GM23338 (cell line): ENCODE measurements at regions not wholly inside any gene's neighbourhood (a gene's known extent, or its start where the extent isn't known, plus 50 kb on each side); places are given as distances from the start of the nearest gene placed in this dataset.
A peak's percentile ranks its signal among the peaks of the same experiment; 100 is the strongest.
"Not testable (repeated sequence)": the region's sequence is repeated elsewhere in the genome, so short reads cannot be mapped to it uniquely, and the experiment has no call there.

Source experiments
- ATAC-seq: fragments of 200-7000 bp; cut with Tn5 transposase; 3 replicates; pipeline ENCODE4 v1.9.1; 2020
- DNase-seq: peaks from one replicate; pipeline ENCODE4 v3.0.0-alpha.2; 2015; ENCODE audit warnings: low spot score
- H2AFZ ChIP-seq: fragments of 200-600 bp; sonication (generic); 2 replicates; pipeline ENCODE4 v1.8.0; 2016; ENCODE audit warnings: antibody characterized with exemption, mild to moderate bottlenecking, moderate library complexity
- H3F3A ChIP-seq: fragments of 200-600 bp; sonication (generic); replicated peaks from 2 replicates; pipeline ENCODE4 v1.8.0; 2017; ENCODE audit warnings: antibody characterized with exemption, mixed run types, low read depth
- H3K27ac ChIP-seq: fragments of 200-600 bp; sonication (generic); 2 replicates; pipeline ENCODE4 v1.6.1; 2016; ENCODE audit warnings: low read depth
- H3K27me3 ChIP-seq: fragments of 200-600 bp; sonication (generic); 2 replicates; pipeline ENCODE4 v1.8.0; 2016; ENCODE audit warnings: mild to moderate bottlenecking, mixed run types, moderate library complexity; ENCODE audit not compliant: insufficient read depth
- H3K36me3 ChIP-seq: fragments of 200-600 bp; sonication (generic); 2 replicates; pipeline ENCODE4 v1.8.0; 2016; ENCODE audit warnings: mild to moderate bottlenecking; ENCODE audit not compliant: insufficient read depth
- H3K4me1 ChIP-seq: fragments of 200-600 bp; sonication (generic); 2 replicates; pipeline ENCODE4 v1.8.0; 2016; ENCODE audit warnings: mild to moderate bottlenecking, moderate library complexity; ENCODE audit not compliant: insufficient read depth
- H3K4me2 ChIP-seq: fragments of 200-600 bp; sonication (generic); 2 replicates; pipeline ENCODE4 v1.7.1; 2017; ENCODE audit warnings: mixed run types
- H3K4me3 ChIP-seq: fragments of 200-600 bp; sonication (generic); 2 replicates; pipeline ENCODE4 v1.6.1; 2016; ENCODE audit warnings: mixed run types
- H3K79me2 ChIP-seq: fragments of 200-600 bp; sonication (generic); replicated peaks from 2 replicates; pipeline ENCODE4 v1.8.0; 2017; ENCODE audit warnings: mild to moderate bottlenecking; ENCODE audit not compliant: insufficient read depth
- H3K9me2 ChIP-seq: fragments of 200-600 bp; sonication (generic); 2 replicates; pipeline ENCODE4 v1.8.0; 2017; ENCODE audit not compliant: insufficient read depth
- H4K20me1 ChIP-seq: fragments of 200-600 bp; sonication (generic); replicated peaks from 2 replicates; pipeline ENCODE4 v1.8.0; 2017; ENCODE audit warnings: mild to moderate bottlenecking; ENCODE audit not compliant: insufficient read depth
- H3K27ac Mint-ChIP-seq: 2 replicates; pipeline ENCODE4 v1.8.0; 2020; ENCODE audit warnings: inconsistent platforms, mild to moderate bottlenecking, moderate library complexity, mixed read lengths
- H3K27me3 Mint-ChIP-seq: 3 replicates; pipeline ENCODE4 v1.8.0; 2022; ENCODE audit warnings: low read depth, mild to moderate bottlenecking, moderate library complexity, mixed read lengths, inconsistent platforms; ENCODE audit not compliant: insufficient read depth, poor library complexity
- H3K36me3 Mint-ChIP-seq: 3 replicates; pipeline ENCODE4 v1.8.0; 2021; ENCODE audit warnings: low read depth, mild to moderate bottlenecking, inconsistent platforms, moderate library complexity, mixed read lengths
- H3K4me1 Mint-ChIP-seq: 3 replicates; pipeline ENCODE4 v1.8.0; 2020; ENCODE audit warnings: mild to moderate bottlenecking, inconsistent platforms, mixed read lengths
- H3K4me3 Mint-ChIP-seq: 3 replicates; pipeline ENCODE4 v1.8.0; 2021; ENCODE audit warnings: moderate library complexity, mild to moderate bottlenecking, inconsistent platforms, mixed read lengths
- H3K9me3 Mint-ChIP-seq: 3 replicates; pipeline ENCODE4 v1.8.0; 2020; ENCODE audit warnings: moderate library complexity, mild to moderate bottlenecking, inconsistent platforms, mixed read lengths
- CTCF ChIP-seq, 2 experiments: fragments of 200-600 bp in 1 of 2; sonication (generic) in 1 of 2; conservative IDR thresholded peaks; 2 replicates each; pipeline versions ENCODE4 v1.5.1 to v1.6.1; 2016 to 2017; ENCODE audit warnings: antibody characterized with exemption in 2 of 2, low read depth in 2 of 2, mild to moderate bottlenecking in 2 of 2, moderate library complexity in 1 of 2
- EZH2 ChIP-seq: fragments of 200-600 bp; sonication (generic); IDR thresholded peaks from one replicate; pipeline ENCODE4 v1.8.0; 2017; ENCODE audit warnings: antibody characterized with exemption, mild to moderate bottlenecking, low read depth; ENCODE audit not compliant: unreplicated experiment
- EZH2phosphoT487 ChIP-seq: fragments of 200-600 bp; sonication (generic); IDR thresholded peaks from one replicate; pipeline ENCODE4 v1.8.1; 2018; ENCODE audit warnings: antibody characterized with exemption; ENCODE audit not compliant: unreplicated experiment
- JUNB ChIP-seq: IDR thresholded peaks from one replicate; pipeline ENCODE4 v1.6.1; 2016; ENCODE audit warnings: antibody characterized with exemption; ENCODE audit not compliant: unreplicated experiment
- NANOG ChIP-seq: IDR thresholded peaks from 2 replicates; pipeline ENCODE4 v1.6.1; 2016; ENCODE audit warnings: antibody characterized with exemption, borderline replicate concordance
- REST ChIP-seq: IDR thresholded peaks from one replicate; pipeline ENCODE4 v1.6.1; 2018; ENCODE audit warnings: antibody characterized with exemption; ENCODE audit not compliant: unreplicated experiment
- STAT1 ChIP-seq: IDR thresholded peaks from one replicate; pipeline ENCODE4 v1.6.1; 2016; ENCODE audit warnings: antibody characterized with exemption; ENCODE audit not compliant: unreplicated experiment
- ZNF114 ChIP-seq: fragments of 250-450 bp; sonication (Bioruptor Pico); IDR thresholded peaks from 2 replicates; pipeline ENCODE4 v1.5.0; 2020; ENCODE audit warnings: mild to moderate bottlenecking, moderate library complexity
- ZNF331 ChIP-seq: fragments of 250-450 bp; sonication (Bioruptor Pico); IDR thresholded peaks from 2 replicates; pipeline ENCODE4 v1.5.0; 2020; ENCODE audit warnings: low read depth, mild to moderate bottlenecking, moderate library complexity
- ZNF462 ChIP-seq: fragments of 250-450 bp; sonication (Bioruptor Pico); IDR thresholded peaks from 2 replicates; pipeline ENCODE4 v1.5.0; 2020; ENCODE audit warnings: mild to moderate bottlenecking, moderate library complexity

- TF ChIP-seq ZNF331 (CRISPR knock-in tag) (no peak), EZH2phosphoT487 (no peak), NANOG (no peak), STAT1 (no peak)
Measured at GRCh38 chr5:123699571-123699970, 187.6 kb downstream of the CSNK1G3 start (continued).

- not testable (repeated sequence) for H3K27me3 Mint-ChIP-seq, H4K20me1 ChIP-seq, H3K27me3 ChIP-seq, H3K79me2 ChIP-seq, H3K4me3 ChIP-seq, DNase-seq, H3K27ac ChIP-seq, H3K4me3 Mint-ChIP-seq, H3K4me1 ChIP-seq, ATAC-seq, H3K36me3 Mint-ChIP-seq, H2AFZ ChIP-seq, H3K4me1 Mint-ChIP-seq, H3K9me2 ChIP-seq, H3F3A ChIP-seq, H3K4me2 ChIP-seq, H3K36me3 ChIP-seq, H3K27ac Mint-ChIP-seq
- H3K9me3 Mint-ChIP-seq, result peaks cover 12% of the 10 kb centered on the region; the same call in 2 of the 3 replicates
Measured at GRCh38 chr5:123698937-123699336, 187.0 kb downstream of the CSNK1G3 start.

GRCh38 chr5:123696921-123697341, 185.0 kb downstream of the CSNK1G3 start:
- Mint-ChIP-seq H3K27ac (no peak overlapping the region), H3K36me3 (0 out of 3 replicates have a peak, but pooled peaks cover 3% of the 10 kb centered on the region), H3K27me3 (no peaks in the 10 kb centered on the region), H3K4me1 (no peaks in the 10 kb centered on the region), H3K4me3 (no peak overlapping the region), H3K9me3 (peaks cover 12% of the 10 kb centered on the region; the same call in 2 of the 3 replicates)
- ATAC-seq (no peak), DNase-seq (no peak)
- H3K9me2 ChIP-seq, result no peaks in the 10 kb centered on the region
- no peaks in the 10 kb centered on the region for H3F3A ChIP-seq
- no peaks in the 10 kb centered on the region for H3K4me1 ChIP-seq
- no peaks in the 10 kb centered on the region for H3K27me3 ChIP-seq
- H3K79me2 ChIP-seq, result no peaks in the 10 kb centered on the region
- H3K27ac ChIP-seq, result no peak overlapping the region
- no peak overlapping the region for H3K4me2 ChIP-seq
- H2AFZ ChIP-seq, result peak overlapping the region; percentile 17; the same call in 1 of the 2 replicates
- H3K36me3 ChIP-seq, result no peaks in the 10 kb centered on the region
- no peak overlapping the region for H3K4me3 ChIP-seq
- no peaks in the 10 kb centered on the region for H4K20me1 ChIP-seq
- no peak for TF ChIP-seq ZNF331 (CRISPR knock-in tag)
- TF ChIP-seq NANOG, result no peak
- no peak for TF ChIP-seq EZH2
- no peak for TF ChIP-seq REST
- no peak for TF ChIP-seq JUNB
- no peak for TF ChIP-seq ZNF462 (CRISPR knock-in tag)
- no peak for TF ChIP-seq ZNF114 (CRISPR knock-in tag)
- no peak for TF ChIP-seq CTCF (conservative IDR thresholded peaks at IDR 0.05; ENCODE audit: low read depth in 2 of 2)
